ENCODE measurements at regions not wholly inside any gene's neighbourhood (a gene's known extent, or its start where the extent isn't known, plus 50 kb on each side); places are given as distances from the start of the nearest gene placed in this dataset.
A peak's percentile ranks its signal among the peaks of the same experiment; 100 is the strongest.

- no peak for TF ChIP-seq CTCF (conservative IDR thresholded peaks at IDR 0.05; ENCODE audit: low read depth in 2 of 2)
- TF ChIP-seq STAT1 (IDR thresholded peaks at IDR 0.05; ENCODE audit: unreplicated experiment) = no peak
- TF ChIP-seq ZNF114 (CRISPR knock-in tag; IDR thresholded peaks at IDR 0.05) = no peak
- no peak for TF ChIP-seq REST (IDR thresholded peaks at IDR 0.05; ENCODE audit: unreplicated experiment)
These were observed 1132.4 kb downstream of the FLRT2 start (continued) for GRCh38 chr14:86662334-86662733.

GRCh38 chr14:86654558-86655184, 1124.7 kb downstream of the FLRT2 start:
- Histone ChIP-seq H3F3A (replicated peaks; ENCODE audit: low read depth) (no peaks in the 10 kb centered on the region), H3K4me2 (no peak overlapping the region), H2AFZ (no peak overlapping the region), H3K9me2 (ENCODE audit: insufficient read depth) (no peaks in the 10 kb centered on the region), H3K4me1 (ENCODE audit: insufficient read depth) (no peaks in the 10 kb centered on the region), H3K4me3 (no peak overlapping the region), H3K27ac (ENCODE audit: low read depth) (no peak overlapping the region), H3K36me3 (ENCODE audit: insufficient read depth) (no peaks in the 10 kb centered on the region), H3K79me2 (replicated peaks; ENCODE audit: insufficient read depth) (no peaks in the 10 kb centered on the region), H3K27me3 (ENCODE audit: insufficient read depth) (no peaks in the 10 kb centered on the region), H4K20me1 (replicated peaks; ENCODE audit: insufficient read depth) (no peaks in the 10 kb centered on the region)
- peak; percentile 93 for DNase-seq (ENCODE audit: low spot score)
- 0 out of 3 replicates have a peak, but pooled peaks cover 6% of the 10 kb centered on the region for H3K9me3 Mint-ChIP-seq
- H3K27ac Mint-ChIP-seq = no peak overlapping the region
- no peaks in the 10 kb centered on the region for H3K36me3 Mint-ChIP-seq (ENCODE audit: low read depth)
- peaks cover 6% of the 10 kb centered on the region; the same call in 2 of the 3 replicates for H3K4me1 Mint-ChIP-seq
- peaks cover 2% of the 10 kb centered on the region for H3K27me3 Mint-ChIP-seq (ENCODE audit: insufficient read depth, low read depth, poor library complexity)
- no peak for TF ChIP-seq JUNB (IDR thresholded peaks at IDR 0.05; ENCODE audit: unreplicated experiment)
- TF ChIP-seq CREB1 (CRISPR knock-in tag; IDR thresholded peaks at IDR 0.05; ENCODE audit: low read depth) = 0 out of 2 replicates have a peak, but pooled peaks have one; percentile 19
- peak; percentile 79 to 90 for TF ChIP-seq CTCF (conservative IDR thresholded peaks at IDR 0.05; ENCODE audit: low read depth in 2 of 2)
- no peak for TF ChIP-seq ZNF331 (CRISPR knock-in tag; IDR thresholded peaks at IDR 0.05; ENCODE audit: low read depth)
- peak; percentile 66 for ATAC-seq
- H3K4me3 Mint-ChIP-seq = no peak overlapping the region

Measured in GM23338 (cell line).